ENCODE measurements at regions not wholly inside any gene's neighbourhood (a gene's known extent, or its start where the extent isn't known, plus 50 kb on each side); places are given as distances from the start of the nearest gene placed in this dataset.

DNA sequence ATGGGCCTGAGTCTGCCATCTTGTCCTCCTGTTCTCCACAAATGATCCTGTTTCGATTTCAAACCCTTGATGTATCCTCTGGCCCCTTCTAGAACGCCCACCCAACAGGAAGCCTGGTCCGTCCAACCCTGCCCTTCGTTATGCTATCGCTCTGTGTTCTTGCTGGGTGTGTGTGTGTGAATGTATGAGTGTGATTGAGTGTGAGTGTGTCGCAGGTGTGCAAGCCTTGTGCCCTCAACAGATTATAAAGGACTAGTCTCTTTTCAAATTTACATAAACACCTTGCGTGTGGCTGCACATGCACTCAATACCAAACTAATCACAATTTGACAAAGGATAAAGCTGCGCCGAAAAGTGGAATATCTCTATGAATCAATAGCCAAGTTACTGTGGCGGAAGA is 149.5 kb upstream of the SALL3 start:
- no peak for DNase-seq (ENCODE audit: low read depth, low spot score)

- DNase-seq (ENCODE audit: low read depth, low spot score) = no peak
These were observed 148.8 kb upstream of the SALL3 start for GRCh38 chr18:78830826-78831225.

GRCh38 chr18:78831603-78832002 is 148.0 kb upstream of the SALL3 start:
- no peak for DNase-seq (ENCODE audit: low read depth, low spot score)

DNA sequence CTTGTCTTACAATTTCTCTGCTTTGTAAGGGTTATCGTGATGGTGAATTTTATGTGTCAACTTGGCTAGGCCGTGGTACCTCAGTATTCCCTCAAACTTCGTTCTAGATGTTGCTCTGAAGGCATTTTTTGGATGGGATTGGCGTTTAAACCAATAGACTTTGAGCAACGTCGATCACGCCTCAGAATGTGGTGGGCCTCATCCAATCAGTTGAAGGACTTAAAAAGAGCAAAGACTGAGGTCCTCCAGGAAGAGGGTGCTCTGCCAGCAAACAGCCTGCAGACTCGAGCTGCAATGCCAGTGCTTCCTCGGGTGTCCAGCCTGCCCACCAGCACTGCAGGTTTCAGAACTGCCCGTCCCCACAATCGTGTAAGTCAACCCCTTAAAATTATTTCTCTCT is 145.8 kb upstream of the SALL3 start:
- no peak for DNase-seq (ENCODE audit: low read depth, low spot score)

GRCh38 chr18:78836838-78837237 is 142.8 kb upstream of the SALL3 start:
- no peak for DNase-seq (ENCODE audit: low read depth, low spot score)

DNA sequence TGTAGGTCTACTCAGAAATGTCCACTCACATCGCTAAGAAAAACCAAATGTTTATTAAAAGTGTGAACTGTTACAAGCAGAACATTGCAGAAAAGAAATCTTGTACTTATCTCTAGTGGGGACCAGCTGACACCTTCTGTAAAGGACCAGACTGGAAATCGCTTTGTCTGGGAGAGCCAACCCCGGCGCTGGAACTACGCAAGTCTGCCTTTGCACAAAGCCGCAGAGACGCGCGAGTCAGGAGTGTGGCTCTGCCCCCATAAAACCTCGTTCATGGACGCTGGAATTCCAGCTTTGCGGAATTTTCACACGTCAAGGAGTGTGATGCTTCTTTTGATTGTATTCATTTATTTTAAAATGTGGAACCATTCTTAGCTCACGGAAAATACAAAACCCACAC is 141.9 kb upstream of the SALL3 start:
- DNase-seq (ENCODE audit: low read depth, low spot score) = no peak

DNA sequence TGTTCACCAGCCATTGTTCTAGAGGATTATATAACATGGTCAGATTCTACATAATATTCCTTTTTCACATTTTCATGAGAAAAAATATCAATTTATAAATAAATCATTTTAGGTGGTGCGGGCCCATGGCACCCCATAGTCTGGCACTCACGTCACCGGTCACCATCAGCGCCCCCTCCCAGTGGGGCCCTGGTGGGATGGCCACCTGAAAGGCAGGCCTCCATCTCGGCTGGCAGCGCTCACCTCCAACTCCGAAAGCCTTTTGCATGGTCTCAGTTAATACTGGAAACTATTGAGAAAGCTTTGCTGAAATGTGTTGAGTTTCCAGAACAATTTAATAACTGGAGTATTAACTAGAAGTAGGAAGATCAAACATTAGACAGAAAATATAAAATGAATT is 141.4 kb upstream of the SALL3 start:
- DNase-seq (ENCODE audit: low read depth, low spot score) = no peak

DNA sequence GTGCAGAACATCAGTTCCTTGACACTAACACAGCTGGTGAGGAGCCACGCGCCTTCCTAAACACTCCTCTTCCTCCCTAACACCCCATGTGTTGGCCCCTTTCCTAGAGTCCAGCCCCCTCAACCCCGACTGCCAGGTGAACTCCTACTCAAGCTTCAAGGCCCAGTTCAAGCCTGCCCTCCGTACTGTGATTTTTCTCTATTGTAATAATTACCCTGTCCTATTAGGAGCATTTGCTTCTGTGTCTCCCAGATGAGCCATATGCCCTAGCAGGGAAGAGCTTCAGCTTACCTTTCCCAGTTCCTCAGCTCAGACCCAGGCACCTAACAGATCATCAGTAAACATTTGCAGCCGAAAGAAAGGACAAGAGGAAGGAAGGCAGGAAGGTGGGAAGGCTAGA is 130.6 kb upstream of the SALL3 start:
- DNase-seq (ENCODE audit: low read depth, low spot score) = no peak

DNA sequence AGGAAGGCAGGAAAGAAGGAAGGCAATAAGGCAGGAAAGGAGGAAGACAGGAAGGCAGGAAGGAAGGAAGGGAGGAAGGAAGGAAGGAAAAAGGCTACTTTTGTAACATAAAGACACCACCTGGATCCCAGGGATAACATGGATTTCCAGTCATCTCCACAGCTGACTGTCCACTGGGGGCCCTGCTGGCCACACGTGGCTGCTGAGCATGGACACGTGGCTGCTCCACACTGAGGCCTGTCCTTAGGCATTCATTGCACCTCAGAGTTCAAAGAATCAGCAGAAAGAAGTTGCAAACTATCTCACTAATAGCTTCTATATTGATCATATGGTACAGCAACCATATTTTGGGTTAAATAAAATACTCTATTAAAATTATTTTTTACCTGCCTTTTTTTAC is 130.2 kb upstream of the SALL3 start:
- DNase-seq (ENCODE audit: low read depth, low spot score) = no peak

DNA sequence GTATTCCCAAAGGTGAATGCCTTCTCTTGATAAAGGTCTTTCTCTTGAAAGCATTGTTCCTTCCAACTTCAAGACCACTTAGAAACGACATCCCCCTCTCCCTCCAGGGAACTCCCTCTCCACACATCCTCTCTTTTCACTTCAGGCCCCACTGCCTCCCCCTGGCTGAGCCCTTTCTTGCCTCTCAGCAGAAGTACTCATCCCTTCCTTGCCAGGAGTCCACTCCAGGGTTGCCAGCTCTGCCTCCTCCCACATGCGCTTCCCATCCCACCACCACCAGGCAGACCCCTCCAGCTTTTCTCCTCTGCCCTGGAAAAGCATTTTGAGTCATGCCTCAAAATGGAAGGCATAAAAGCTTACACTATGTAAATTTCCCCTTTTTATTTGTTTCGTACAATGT is 126.3 kb upstream of the SALL3 start:
- DNase-seq (ENCODE audit: low read depth, low spot score) = no peak

DNA sequence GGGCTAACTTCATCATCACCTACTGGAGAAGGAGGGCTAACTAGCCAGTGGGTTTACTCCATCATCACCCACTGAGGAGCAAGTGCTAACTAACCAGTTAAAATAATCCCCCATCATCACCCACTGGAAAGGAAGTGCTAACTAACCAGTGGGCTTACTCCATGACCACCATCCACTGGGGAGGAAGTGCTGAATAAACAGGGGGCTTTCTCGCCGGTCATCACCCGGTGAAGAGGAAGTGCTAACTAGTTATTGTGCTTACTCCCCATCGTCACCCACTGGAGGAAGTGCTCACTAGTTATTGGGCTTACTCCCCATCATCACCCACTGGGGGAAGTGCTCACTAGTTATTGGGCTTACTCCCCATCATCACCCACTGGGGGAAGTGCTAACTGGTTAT is 124.4 kb upstream of the SALL3 start:
- no peak for DNase-seq (ENCODE audit: low read depth, low spot score)

GRCh38 chr18:78856569-78857313 is 122.9 kb upstream of the SALL3 start:
- DNase-seq (ENCODE audit: low read depth, low spot score) = no peak

DNA sequence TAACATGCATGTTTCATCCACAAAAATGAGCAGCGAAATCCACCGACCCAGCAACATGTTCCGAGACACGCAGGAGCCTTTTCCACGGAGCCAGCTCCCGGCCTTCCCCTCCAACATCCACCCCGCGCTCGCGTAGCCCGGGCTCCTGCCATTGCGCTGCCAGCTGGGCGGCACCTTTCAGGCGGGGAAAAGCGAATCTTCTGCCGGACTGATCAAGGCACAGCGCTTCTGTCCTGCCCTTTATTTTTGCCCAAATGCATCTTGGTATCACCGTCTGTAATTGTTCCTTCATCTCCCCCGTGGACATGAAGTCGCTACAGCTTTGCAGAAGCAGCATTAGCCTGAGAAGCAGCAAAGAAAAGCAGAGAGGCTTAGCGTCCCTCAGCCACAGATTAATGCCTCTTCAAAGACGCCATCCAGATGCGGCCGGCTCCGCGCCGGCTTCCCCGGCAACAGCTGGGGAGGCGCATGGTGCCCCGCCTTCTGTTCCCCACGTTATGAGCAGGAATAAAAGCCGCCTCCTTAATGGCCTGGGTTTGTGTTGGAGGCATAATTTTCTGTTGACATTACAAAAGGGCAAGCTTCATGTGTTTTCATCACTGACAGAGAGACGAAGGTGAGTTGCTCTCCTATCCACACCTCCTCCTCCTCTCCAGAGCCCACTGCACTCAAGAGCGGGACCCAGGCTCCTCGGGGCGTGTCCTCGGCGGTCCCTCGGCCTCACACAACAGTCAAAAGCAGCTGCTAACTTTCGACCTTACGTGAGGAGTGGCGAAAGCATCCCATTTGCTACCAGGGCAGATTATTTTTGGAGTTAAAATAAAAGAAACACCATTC is 122.1 kb upstream of the SALL3 start:
- no peak for DNase-seq (ENCODE audit: low read depth, low spot score)

DNA sequence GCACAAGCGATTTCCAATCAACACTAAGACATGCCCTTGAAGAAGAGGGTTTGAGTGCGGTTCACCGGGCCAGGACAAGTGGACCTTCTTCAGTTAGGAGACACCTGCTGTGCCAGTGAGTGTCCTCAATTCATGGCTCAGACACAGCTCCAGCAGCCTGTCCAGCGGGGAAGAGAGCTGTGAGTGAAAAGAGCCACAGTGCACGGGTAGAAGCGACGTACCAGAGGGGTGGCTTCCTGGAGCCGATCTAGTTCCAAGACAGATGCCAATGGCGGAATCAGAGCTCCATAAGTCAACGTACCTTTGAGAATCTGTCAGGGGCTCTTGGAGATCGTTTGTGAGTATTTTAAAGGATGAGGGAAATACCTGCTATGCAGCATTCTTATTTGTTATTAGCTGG is 119.9 kb upstream of the SALL3 start:
- DNase-seq (ENCODE audit: low read depth, low spot score) = no peak

- no peak for DNase-seq (ENCODE audit: low read depth, low spot score)
These were observed 119.5 kb upstream of the SALL3 start for GRCh38 chr18:78860117-78860516.

- DNase-seq (ENCODE audit: low read depth, low spot score) = no peak
These were observed 118.5 kb upstream of the SALL3 start for GRCh38 chr18:78861116-78861515.

DNA sequence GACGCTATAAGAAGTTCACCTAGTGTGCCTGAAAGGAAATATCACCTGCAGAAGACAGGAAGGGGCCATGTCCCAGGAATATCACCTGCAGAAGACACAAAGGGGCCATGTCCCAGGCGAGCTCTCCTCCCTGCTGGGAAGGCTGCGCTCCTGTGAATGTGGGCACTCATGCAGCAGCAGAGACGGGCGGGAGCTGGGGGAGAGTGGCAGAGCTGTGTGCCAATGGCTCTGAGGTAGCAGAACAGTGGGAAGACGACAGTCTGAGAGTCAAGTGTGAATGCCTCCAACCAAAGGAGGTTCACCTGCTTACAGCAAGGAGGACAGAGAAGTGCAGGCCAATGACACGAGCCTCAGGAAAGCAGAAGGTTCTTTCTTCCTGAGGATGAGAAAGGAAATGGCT is 117.9 kb upstream of the SALL3 start:
- no peak for DNase-seq (ENCODE audit: low read depth, low spot score)

DNA sequence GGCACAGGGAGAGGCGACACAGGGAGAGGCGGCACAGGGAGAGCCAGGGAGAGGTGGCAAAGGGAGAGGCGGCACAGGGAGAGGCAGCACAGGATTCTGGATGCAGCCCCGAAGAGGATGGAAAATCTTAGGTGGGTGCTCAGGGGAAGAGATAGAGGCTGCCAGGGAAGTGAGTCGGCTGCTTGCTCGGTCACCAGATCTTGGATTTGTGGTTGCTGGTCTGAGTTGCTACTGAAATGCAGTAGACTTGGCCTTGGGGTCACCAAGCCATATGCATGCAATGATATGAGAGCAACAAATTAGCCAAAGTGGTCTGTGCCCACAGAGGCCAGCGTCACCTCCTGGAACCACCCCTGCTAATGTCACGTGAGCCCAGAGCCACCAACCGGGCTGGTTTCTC is 117.2 kb upstream of the SALL3 start:
- no peak for DNase-seq (ENCODE audit: low read depth, low spot score)

DNA sequence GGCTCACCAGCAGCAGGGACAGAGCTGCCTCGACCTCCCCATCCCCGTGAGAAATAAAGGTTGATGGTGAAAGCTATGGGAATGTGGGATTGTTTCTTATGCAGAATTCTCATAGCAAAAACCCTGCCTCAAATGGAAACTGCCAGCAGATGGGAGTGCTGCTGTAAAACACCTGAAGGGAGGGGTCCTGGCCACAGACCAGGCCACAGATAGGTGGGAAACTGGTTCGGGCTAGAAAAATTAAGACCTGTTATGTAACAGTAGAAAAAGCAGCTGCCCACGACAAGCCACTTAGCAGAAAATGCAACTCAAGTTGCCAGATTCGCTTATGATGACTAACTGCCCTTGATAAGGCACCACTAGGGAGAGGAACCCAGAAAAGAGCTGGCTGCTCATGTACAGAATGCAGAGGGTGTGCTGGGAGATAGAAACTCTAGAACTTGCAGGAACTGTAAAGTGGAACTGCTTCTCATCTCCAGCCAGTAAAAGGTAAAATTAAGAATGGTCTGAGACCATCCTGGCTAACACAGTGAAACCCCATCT is 114.5 kb upstream of the SALL3 start:
- DNase-seq (ENCODE audit: low read depth, low spot score) = no peak

DNA sequence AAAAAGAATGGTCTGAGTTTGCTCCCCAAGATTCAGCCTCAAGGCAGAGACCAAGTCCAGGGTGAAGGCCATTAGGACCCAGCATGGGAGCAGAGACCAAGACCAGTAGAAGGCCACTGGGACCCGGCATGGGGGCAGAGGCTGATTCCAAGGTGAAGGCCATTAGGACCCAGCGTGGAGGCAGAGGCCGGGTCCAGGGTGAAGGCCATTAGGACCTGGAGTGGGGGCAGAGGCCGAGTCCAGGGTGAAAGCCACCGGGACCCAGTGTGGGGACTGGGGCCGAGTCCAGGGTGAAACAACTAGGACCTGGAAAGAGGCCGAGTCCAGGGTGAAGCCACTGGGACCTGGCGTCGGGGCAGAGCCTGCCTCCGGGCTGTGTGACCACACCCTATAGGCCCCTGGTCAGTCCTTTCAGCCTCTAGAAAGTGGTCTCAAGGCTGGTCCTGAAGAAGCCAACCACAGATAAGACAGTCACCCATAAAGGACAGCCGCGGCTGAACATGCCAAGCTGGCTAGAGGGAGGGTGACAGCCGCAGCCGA is 113.8 kb upstream of the SALL3 start:
- DNase-seq (ENCODE audit: low read depth, low spot score) = no peak

GRCh38 chr18:78867131-78867530 is 112.5 kb upstream of the SALL3 start:
- DNase-seq (ENCODE audit: low read depth, low spot score) = no peak

Measured in ELF-1 (cell line).